OCI-LY3 (cell line): ENCODE measurements at regions not wholly inside any gene's neighbourhood (a gene's known extent, or its start where the extent isn't known, plus 50 kb on each side); places are given as distances from the start of the nearest gene placed in this dataset.

Source experiments
- CTCF ChIP-seq: fragments of 200-600, 300-600 bp; sonication (generic); IDR thresholded peaks from 2 replicates; pipeline ENCODE4 v1.5.1; 2014; ENCODE audit warnings: antibody characterized with exemption, low read length, low read depth
- EZH2phosphoT487 ChIP-seq: fragments of 200-600 bp; shearing (Covaris generic); IDR thresholded peaks from 2 replicates; pipeline ENCODE4 v1.6.1; 2018; ENCODE audit warnings: antibody characterized with exemption, mixed run types, low read depth

- TF ChIP-seq CTCF, result no peak
- TF ChIP-seq EZH2phosphoT487, result no peak
Measured at GRCh38 chr13:40503011-40503410, 163.4 kb downstream of the FOXO1 start.
